Skeletal muscle satellite cell (primary cell): ENCODE measurements at regions not wholly inside any gene's neighbourhood (a gene's known extent, or its start where the extent isn't known, plus 50 kb on each side); places are given as distances from the start of the nearest gene placed in this dataset.

Experiments
- H3K27me3 ChIP-seq: 2 replicates; pipeline ENCODE4 v1.7.0; 2013; ENCODE audit warnings: low read length; ENCODE audit not compliant: control insufficient read depth, insufficient read depth
- H3K36me3 ChIP-seq: 2 replicates; pipeline ENCODE4 v1.7.0; 2013; ENCODE audit warnings: mild to moderate bottlenecking, control low read depth, low read length; ENCODE audit not compliant: insufficient read depth
- H3K4me1 ChIP-seq: 2 replicates; pipeline ENCODE4 v1.7.0; 2013; ENCODE audit warnings: low read length; ENCODE audit not compliant: control insufficient read depth, insufficient read depth
- H3K4me2 ChIP-seq: 2 replicates; pipeline ENCODE4 v1.7.0; 2013; ENCODE audit warnings: mild to moderate bottlenecking, low read length
- H3K4me3 ChIP-seq: 2 replicates; pipeline ENCODE4 v1.7.0; 2013; ENCODE audit warnings: low read length
- H3K9ac ChIP-seq: 2 replicates; pipeline ENCODE4 v1.7.0; 2013; ENCODE audit warnings: mild to moderate bottlenecking, low read depth, low read length, moderate library complexity
- H3K9me3 ChIP-seq: replicated peaks from 2 replicates; pipeline ENCODE4 v1.7.0; 2013; ENCODE audit warnings: mild to moderate bottlenecking, control low read depth, low read length

GRCh38 chr3:22542311-22542710, 660.8 kb upstream of the UBE2E2 start:
- Histone ChIP-seq H3K4me3 (no peak overlapping the region), H3K4me1 (no peaks in the 10 kb centered on the region), H3K27me3 (no peaks in the 10 kb centered on the region), H3K36me3 (no peaks in the 10 kb centered on the region), H3K9me3 (no peaks in the 10 kb centered on the region), H3K9ac (no peak overlapping the region), H3K4me2 (no peak overlapping the region)

GRCh38 chr3:22555753-22556435, 647.2 kb upstream of the UBE2E2 start:
- H3K4me2 ChIP-seq, result no peak overlapping the region
- H3K9ac ChIP-seq, result no peak overlapping the region
- H3K36me3 ChIP-seq, result no peaks in the 10 kb centered on the region
- no peak overlapping the region for H3K4me3 ChIP-seq
- H3K4me1 ChIP-seq, result no peaks in the 10 kb centered on the region
- H3K9me3 ChIP-seq, result no peaks in the 10 kb centered on the region
- H3K27me3 ChIP-seq, result no peaks in the 10 kb centered on the region

- H3K9ac ChIP-seq, result no peak overlapping the region
- H3K4me3 ChIP-seq, result no peak overlapping the region
- no peaks in the 10 kb centered on the region for H3K9me3 ChIP-seq
- no peaks in the 10 kb centered on the region for H3K4me1 ChIP-seq
- no peaks in the 10 kb centered on the region for H3K36me3 ChIP-seq
- H3K27me3 ChIP-seq, result no peaks in the 10 kb centered on the region
- H3K4me2 ChIP-seq, result no peak overlapping the region
These were observed 637.7 kb upstream of the UBE2E2 start for GRCh38 chr3:22565393-22565792.

GRCh38 chr3:22568285-22568684, 634.8 kb upstream of the UBE2E2 start:
- Histone ChIP-seq H3K9me3 (no peaks in the 10 kb centered on the region), H3K27me3 (no peaks in the 10 kb centered on the region), H3K4me1 (no peaks in the 10 kb centered on the region), H3K36me3 (no peaks in the 10 kb centered on the region), H3K9ac (no peak overlapping the region), H3K4me2 (no peak overlapping the region), H3K4me3 (no peak overlapping the region)

- Histone ChIP-seq H3K4me1 (no peaks in the 10 kb centered on the region), H3K9ac (no peak overlapping the region), H3K4me3 (no peak overlapping the region), H3K9me3 (no peaks in the 10 kb centered on the region), H3K4me2 (no peak overlapping the region), H3K36me3 (no peaks in the 10 kb centered on the region), H3K27me3 (no peaks in the 10 kb centered on the region)
These were observed 633.6 kb upstream of the UBE2E2 start for GRCh38 chr3:22569570-22569969.

- H3K4me1 ChIP-seq, result peaks cover 7% of the 10 kb centered on the region
- no peaks in the 10 kb centered on the region for H3K9me3 ChIP-seq
- no peaks in the 10 kb centered on the region for H3K36me3 ChIP-seq
- no peak overlapping the region for H3K4me2 ChIP-seq
- no peak overlapping the region for H3K4me3 ChIP-seq
- H3K27me3 ChIP-seq, result no peaks in the 10 kb centered on the region
- no peak overlapping the region for H3K9ac ChIP-seq
These were observed 622.1 kb upstream of the UBE2E2 start for GRCh38 chr3:22581007-22581406.

- no peaks in the 10 kb centered on the region for H3K27me3 ChIP-seq
- H3K9ac ChIP-seq, result no peak overlapping the region
These were observed 620.9 kb upstream of the UBE2E2 start for GRCh38 chr3:22582266-22582665.

GRCh38 chr3:22585504-22585903, 617.6 kb upstream of the UBE2E2 start:
- no peak overlapping the region for H3K4me3 ChIP-seq
- no peak overlapping the region for H3K4me2 ChIP-seq
- H3K9me3 ChIP-seq, result no peaks in the 10 kb centered on the region
- no peaks in the 10 kb centered on the region for H3K27me3 ChIP-seq
- H3K9ac ChIP-seq, result no peak overlapping the region
- H3K36me3 ChIP-seq, result no peaks in the 10 kb centered on the region
- peaks cover 8% of the 10 kb centered on the region for H3K4me1 ChIP-seq

More at GRCh38 chr3:22582266-22582665, 620.9 kb upstream of the UBE2E2 start:
- H3K4me1 ChIP-seq, result peaks cover 8% of the 10 kb centered on the region
- H3K9me3 ChIP-seq, result no peaks in the 10 kb centered on the region
- H3K36me3 ChIP-seq, result no peaks in the 10 kb centered on the region
- no peak overlapping the region for H3K4me2 ChIP-seq
- no peak overlapping the region for H3K4me3 ChIP-seq

GRCh38 chr3:22585911-22586310, 617.2 kb upstream of the UBE2E2 start:
- Histone ChIP-seq H3K4me3 (no peak overlapping the region), H3K4me1 (peaks cover 8% of the 10 kb centered on the region), H3K36me3 (no peaks in the 10 kb centered on the region), H3K9me3 (no peaks in the 10 kb centered on the region), H3K4me2 (no peak overlapping the region), H3K27me3 (no peaks in the 10 kb centered on the region), H3K9ac (no peak overlapping the region)

GRCh38 chr3:22587446-22587845, 615.7 kb upstream of the UBE2E2 start:
- Histone ChIP-seq H3K27me3 (no peaks in the 10 kb centered on the region), H3K36me3 (no peaks in the 10 kb centered on the region), H3K4me2 (no peak overlapping the region), H3K4me3 (no peak overlapping the region), H3K4me1 (peaks cover 8% of the 10 kb centered on the region), H3K9me3 (no peaks in the 10 kb centered on the region), H3K9ac (no peak overlapping the region)

GRCh38 chr3:22593638-22594037, 609.5 kb upstream of the UBE2E2 start:
- no peaks in the 10 kb centered on the region for H3K36me3 ChIP-seq
- no peaks in the 10 kb centered on the region for H3K9me3 ChIP-seq
- H3K27me3 ChIP-seq, result no peaks in the 10 kb centered on the region
- no peak overlapping the region for H3K4me3 ChIP-seq
- H3K9ac ChIP-seq, result no peak overlapping the region
- H3K4me1 ChIP-seq, result no peaks in the 10 kb centered on the region
- no peak overlapping the region for H3K4me2 ChIP-seq

GRCh38 chr3:22594990-22595389, 608.1 kb upstream of the UBE2E2 start:
- no peak overlapping the region for H3K9ac ChIP-seq
- no peak overlapping the region for H3K4me2 ChIP-seq
- H3K4me1 ChIP-seq, result no peaks in the 10 kb centered on the region
- no peaks in the 10 kb centered on the region for H3K27me3 ChIP-seq
- H3K9me3 ChIP-seq, result no peaks in the 10 kb centered on the region
- H3K36me3 ChIP-seq, result no peaks in the 10 kb centered on the region
- no peak overlapping the region for H3K4me3 ChIP-seq
